GM15510 (cell line): ENCODE measurements at regions not wholly inside any gene's neighbourhood (a gene's known extent, or its start where the extent isn't known, plus 50 kb on each side); places are given as distances from the start of the nearest gene placed in this dataset.

ENCODE experiments used
- POLR2A ChIP-seq: IDR thresholded peaks from 3 replicates; pipeline ENCODE4 v1.6.1; 2011; ENCODE audit warnings: borderline replicate concordance; ENCODE audit not compliant: insufficient read length; ENCODE audit errors: extremely low read depth

DNA sequence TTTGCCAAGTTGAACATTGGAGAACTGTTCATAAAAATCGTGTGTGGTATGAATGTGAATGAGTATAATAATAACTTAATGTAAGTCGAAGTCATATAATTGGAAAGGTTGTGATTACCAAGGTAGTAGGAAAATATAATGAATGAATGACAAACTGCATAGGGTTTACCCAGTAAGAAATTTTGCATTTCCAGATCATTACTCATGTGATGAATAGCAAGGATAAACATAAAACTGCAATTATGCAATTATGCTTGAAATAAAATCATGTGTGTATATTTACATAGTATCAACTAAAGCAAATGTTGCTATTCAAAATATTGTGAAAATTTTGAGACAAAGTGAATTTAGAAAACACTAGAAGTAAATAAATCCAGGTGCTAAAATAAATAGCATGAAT is 1108.7 kb upstream of the TMEFF2 start:
- TF ChIP-seq POLR2A, result no peak

DNA sequence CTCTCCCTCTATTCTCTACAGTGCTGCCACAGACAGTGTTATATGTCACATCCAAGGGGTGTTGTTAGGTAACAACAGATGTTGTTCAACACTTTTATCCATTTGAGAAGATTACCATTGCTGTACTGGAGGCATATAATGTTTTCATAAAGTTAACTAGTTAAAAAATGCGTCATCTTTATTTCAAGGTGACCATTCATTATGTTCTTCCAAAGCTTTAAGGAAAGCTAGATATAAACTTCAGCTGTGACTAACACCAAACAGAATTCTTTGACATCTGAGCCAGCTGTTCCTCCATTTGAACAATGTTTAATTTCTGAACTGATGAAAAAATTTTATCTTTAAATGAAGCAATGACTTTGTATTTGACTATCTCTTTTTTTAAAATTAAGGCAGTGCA is 1099.6 kb upstream of the TMEFF2 start:
- no peak for TF ChIP-seq POLR2A

DNA sequence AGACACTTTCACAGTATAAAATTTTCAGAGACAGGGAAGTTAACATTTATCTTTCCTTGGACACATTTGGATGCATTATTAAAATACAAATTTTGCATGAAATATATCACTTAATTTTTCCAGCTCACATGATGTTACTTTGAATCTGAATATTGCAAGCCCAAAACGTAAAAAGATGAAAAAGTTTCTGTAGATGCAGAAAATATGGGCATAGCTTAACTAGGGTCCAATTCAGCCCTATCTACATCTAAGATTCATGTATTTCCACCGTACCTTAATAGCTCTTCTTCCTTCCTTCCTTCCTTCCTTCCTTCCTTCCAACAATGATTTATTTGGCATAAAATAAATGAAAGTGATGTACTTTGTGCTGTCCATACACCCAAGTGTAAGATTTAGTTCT is 1084.6 kb upstream of the TMEFF2 start:
- no peak for TF ChIP-seq POLR2A

DNA sequence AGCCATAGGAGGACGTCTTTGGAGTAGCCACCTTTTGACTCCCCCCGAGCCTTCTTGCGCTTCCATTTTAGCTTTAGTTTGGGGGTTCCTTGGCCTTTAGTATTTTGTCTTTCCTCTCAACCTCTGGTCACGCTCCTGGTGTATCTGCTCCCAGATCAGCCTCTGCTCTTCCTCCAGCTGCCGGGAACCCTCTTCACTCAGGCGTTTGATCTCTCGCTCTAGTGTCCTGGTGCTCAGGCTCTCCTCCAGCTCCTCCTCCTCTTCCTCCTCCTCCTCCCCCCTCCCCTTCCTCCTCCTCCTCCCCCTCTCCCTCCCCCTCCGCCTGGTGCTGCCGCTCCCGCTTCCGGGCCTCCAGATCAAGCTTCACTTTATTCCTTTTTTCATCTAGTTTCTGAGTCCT is 1082.3 kb upstream of the TMEFF2 start:
- TF ChIP-seq POLR2A, result no peak

DNA sequence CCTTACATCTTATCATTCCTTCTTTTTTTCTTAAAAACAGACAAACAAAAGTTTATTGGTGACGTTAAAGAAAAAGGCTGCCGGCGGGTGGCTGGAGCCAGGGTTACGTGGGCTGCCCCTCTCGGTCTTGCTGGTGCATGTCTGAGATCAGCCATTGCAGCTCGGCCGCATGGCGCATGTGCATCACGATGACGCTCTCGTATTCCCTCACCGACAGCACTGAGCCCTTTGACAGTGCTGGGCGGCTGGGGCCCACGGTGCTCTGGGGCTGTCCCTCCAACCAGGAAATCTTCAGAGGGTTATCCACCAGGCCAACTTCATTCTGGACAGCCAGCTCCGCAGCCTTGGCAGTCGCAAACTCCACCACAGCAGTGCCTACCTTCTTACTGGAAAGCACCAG is 1081.8 kb upstream of the TMEFF2 start:
- no peak for TF ChIP-seq POLR2A

DNA sequence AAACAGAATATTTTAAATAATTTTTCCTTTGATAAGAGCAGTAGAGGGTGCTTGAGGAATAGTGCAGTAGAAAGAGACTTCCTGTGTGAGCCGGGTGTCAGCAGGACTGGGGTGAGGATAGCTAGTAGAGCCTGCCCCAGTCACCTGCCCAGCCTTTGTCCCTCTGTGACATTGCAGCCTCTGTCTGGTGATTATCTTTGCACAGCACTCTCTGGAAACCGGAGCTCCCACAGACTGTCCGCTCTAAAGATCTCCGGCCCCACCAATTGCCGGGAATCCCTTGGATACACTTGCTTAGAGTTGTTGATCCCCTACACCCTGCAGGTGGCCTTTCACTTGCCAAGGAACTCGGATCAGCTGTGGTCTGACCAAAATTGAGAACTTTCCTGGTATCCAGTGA is 1081.3 kb upstream of the TMEFF2 start:
- no peak for TF ChIP-seq POLR2A

DNA sequence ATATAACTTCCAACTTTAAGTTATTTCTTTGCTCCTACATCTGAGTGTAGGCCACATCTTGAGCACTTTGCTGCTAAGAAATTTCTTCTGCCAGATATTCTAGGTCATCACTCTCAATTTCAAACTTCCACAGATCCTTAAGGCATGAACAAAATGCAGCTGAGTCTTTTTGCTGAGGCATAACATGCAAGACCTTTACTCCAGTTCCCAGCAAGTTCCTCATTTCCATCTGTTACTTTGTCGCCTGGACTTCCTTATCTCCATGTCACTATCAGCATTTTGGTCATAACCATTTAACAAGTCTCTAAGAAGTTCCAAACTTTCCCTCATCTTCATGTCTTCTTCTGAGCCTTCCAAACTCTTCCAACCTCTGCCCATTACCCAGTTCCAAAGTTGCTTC is 1077.3 kb upstream of the TMEFF2 start:
- no peak for TF ChIP-seq POLR2A

DNA sequence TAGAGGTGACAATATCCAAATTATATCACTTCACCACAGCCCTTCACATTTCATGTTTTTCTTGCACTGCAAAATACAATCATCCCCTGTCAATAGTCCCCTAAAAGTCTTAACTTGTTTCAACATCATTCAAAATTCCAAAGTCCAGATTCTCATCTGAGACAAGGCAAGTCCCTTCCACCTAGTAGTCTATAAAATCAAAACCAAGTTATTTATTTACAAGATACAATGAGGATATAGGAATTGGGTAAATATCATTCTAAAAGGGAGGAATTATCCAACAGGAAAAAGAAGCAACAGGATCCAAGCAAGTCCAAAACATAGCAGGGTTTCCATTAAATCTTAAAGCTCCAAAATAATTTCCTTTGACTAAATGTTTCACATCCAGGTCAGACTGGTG is 1076.1 kb upstream of the TMEFF2 start:
- no peak for TF ChIP-seq POLR2A

DNA sequence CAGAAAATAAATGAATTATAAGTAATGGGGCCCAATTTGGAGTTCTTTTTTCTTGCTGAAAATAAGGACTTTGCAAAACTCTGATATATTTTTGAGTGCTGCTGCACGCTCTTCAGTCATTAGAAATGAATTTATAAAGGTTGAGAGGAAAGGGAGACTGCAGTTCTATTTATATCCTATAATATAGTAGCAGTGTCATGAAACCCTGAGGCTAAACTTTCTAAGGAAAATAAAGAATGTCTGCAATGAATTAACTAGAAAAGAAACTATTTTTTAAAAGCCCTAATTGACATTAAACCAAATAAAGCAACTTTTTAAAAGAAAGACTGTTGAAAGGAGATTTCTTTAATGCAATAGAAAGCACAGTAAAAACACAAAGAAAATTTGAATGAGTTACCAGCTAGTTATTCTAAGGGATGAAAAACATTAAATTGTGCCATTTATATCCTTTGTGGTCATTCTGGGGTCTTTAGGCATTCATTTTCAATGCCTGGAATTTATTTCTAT is 1072.8 kb upstream of the TMEFF2 start:
- TF ChIP-seq POLR2A, result no peak

DNA sequence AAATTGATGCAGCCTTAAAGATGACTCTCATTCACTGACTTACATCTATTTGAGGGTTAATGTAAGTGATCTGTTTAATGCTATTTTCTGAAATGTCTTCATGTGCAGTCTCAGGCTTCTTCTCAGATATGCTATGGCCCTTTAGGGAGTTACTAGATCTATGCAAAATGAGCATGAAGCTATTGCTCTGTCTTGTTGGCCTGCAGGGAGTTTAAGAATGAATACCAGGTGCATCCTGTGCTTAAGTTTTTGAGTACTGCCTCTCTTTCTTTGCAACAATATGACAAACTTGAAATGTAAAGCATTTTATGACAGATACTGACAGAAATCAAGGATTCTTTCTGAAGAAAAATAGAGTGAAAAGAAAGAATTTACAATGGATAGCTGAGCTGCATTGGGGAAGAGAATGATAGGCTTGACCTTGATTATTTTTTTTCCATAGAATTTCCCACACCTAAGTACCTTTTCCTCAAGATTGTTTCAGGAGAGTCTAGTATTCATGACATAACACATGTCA is 1058.3 kb upstream of the TMEFF2 start:
- TF ChIP-seq POLR2A, result no peak

DNA sequence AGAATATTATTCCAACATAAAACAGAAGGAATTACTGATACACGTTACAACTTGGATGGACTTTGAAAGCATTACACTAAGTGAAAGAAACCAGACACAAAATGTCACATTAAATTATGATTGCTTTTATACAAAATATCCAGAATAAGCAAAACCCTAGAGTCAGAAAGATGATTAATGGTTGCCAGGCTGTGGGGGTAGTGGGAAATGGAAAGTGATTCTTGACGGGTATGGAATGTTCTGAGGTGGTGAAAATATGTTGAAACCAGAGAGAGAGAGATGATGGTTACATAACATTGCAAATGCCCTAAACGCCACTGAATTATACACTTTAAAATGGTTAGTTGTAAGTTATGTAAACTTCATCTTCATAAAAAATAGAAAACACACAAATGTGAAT is 1057.2 kb upstream of the TMEFF2 start:
- no peak for TF ChIP-seq POLR2A

DNA sequence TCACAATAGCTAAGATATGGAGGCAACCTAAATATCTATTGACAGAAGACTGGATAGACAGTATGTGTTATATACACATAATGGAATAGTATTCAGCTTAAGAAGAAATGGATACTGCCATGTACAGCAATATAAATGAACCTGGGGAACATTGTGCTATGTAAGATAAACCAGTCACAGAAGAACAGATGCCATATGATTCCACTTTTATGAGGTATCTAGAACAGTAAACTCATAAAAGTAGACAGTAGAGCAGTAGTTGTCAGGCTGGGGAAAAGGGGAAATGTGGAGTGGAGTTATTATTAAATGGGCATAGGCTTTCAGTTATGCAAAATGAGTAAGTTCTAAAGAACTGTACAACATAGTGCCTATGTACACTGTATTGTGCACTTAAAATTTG is 1055.7 kb upstream of the TMEFF2 start:
- TF ChIP-seq POLR2A, result no peak

DNA sequence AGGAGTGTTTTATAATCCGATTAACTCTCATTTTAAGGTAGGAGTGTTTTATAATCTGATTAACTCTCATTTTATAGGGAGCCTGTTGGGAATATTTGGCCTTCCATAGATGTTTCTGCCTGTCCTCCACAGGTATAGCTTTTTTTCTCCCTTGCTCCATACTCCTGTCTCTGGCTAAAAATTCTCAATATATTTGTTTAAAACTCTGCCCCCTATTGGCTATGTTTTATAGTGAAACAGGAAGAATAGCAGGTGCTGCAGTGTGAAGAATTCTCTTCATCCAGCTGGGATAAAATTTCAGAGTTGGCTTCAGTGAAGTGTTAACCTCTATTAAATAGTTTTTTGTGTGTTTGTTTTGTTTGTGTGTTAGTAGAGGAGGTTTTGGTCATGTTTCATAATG is 1046.0 kb upstream of the TMEFF2 start:
- no peak for TF ChIP-seq POLR2A

DNA sequence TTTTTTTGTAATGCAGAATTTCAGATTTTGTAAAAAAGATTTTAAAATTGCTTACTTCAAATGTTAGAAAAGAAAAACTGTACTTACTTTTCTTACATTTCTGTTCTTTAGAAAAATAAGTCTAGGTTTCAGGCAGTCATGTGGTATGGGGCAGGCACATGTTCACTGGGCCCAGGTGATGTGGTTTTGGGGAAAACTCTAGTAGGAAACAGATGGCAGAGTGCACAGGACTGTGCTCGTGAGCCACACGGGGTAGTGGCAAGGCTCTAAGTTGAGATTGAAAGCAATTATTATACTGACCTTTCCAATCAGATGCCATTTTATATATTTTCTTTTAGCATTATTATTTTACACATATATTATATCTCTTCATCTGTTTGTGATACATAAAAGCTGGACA is 1036.9 kb upstream of the TMEFF2 start:
- no peak for TF ChIP-seq POLR2A

DNA sequence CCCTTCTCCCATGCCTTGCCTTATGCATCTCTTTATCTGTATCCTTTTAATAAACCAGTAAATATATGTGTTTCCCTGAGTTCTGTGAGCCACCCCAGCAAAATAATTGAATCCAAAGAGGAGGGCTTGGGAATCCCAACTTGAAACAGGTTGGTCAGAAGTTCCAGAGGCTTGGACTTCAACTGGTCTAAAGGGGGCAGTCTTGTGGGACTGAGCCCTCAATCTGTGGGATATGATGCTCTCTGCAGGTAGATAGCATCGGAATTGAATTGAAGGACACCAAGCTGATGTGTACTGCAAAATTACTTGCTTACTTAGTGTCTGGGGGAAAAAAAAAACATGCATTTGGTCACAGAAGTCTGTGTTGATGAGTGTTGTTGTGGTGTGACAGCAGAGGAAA is 1033.5 kb upstream of the TMEFF2 start:
- TF ChIP-seq POLR2A, result no peak

DNA sequence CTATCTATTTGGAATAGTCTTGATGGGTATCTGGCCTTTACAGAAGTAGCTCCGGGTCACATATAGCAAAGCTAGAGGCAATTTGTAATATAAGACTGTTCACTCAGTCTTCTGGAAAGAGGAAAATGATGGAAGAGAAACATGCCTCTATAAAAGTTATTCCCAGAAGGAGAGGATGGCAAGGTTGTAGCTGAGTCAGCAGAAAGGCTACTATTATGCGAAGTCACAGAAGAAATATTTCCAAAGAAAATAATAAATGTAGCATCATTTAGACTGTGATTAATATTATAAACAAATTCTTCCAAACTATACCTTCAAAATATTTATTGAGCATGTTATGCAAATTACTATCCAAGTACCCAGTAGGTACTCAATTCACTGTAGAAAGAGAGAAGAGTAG is 1027.7 kb upstream of the TMEFF2 start:
- TF ChIP-seq POLR2A, result no peak

DNA sequence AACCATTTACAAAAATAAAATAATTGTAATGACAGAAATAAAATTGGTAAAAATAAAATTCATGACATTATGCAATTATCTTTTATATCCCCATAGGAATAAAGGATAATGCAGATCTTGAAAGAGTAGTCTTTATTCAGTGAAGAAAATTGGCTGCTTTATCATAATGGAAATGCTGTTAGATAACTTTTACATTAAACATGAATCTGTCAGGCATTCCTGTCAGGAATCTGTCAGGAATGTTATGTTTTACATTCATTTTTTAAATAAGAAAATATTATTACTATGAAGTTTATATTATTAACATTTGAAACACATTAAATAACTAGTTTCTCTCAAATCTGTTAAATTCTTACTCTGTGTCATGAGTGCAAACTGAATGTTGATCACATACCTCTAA is 1024.7 kb upstream of the TMEFF2 start:
- TF ChIP-seq POLR2A, result no peak
